A549 (cell line): ENCODE measurements at regions not wholly inside any gene's neighbourhood (a gene's known extent, or its start where the extent isn't known, plus 50 kb on each side); places are given as distances from the start of the nearest gene placed in this dataset.

Experiments used
- ATAC-seq, 2 experiments: fragments of 200-7000 bp in 1 of 2; fragments of >200 bp in 1 of 2; cut with Nextera tagmentation in 1 of 2; cut with Tn5 transposase in 1 of 2; 3 replicates each; pipeline versions ENCODE4 v1.8.0 to v1.9.1; 2018 to 2020; ENCODE audit warnings: mild to moderate bottlenecking in 1 of 2, moderate library complexity in 1 of 2
- CTCF ChIA-PET: fragments of 300-600 bp; sonication (Branson Sonifier 250); formaldehyde crosslinking; extraction: SDS; loops from one replicate; lab custom pipeline; 2021; ENCODE audit warnings: antibody characterized with exemption, inconsistent platforms; lab: Yijun Ruan, JAX
- POLR2A ChIA-PET: fragments of 350-600 bp; formaldehyde crosslinking; extraction: SDS; loops from one replicate; lab custom pipeline; 2021; ENCODE audit warnings: antibody characterized with exemption, inconsistent platforms; lab: Yijun Ruan, JAX
- DNase-seq, 2 experiments: peaks; one replicate each; pipeline versions ENCODE4 v3.0.0 to v3.0.0-alpha.2; 2011 to 2016; ENCODE audit warnings: low read depth in 1 of 2, low spot score in 1 of 2
- FAIRE-seq: peaks from 2 replicates; lab custom pipeline; 2011; peaks lifted over from hg19 to GRCh38; lab: Jason Lieb, UNC
- H3K27ac ChIP-seq, 2 experiments: fragments of >200 bp; sonication (Bioruptor Twin); formaldehyde crosslinking; 3 replicates each; pipeline ENCODE4 v1.5.1; 2016 to 2017
- H3K4me1 ChIP-seq: fragments of >200 bp; sonication (Bioruptor Twin); formaldehyde crosslinking; 3 replicates; pipeline ENCODE4 v1.6.1; 2016
- H3K4me2 ChIP-seq: fragments of >200 bp; sonication (Bioruptor Twin); formaldehyde crosslinking; 3 replicates; pipeline ENCODE4 v1.6.1; 2016
- H3K4me3 ChIP-seq: fragments of >200 bp; sonication (Bioruptor Twin); formaldehyde crosslinking; 3 replicates; pipeline ENCODE4 v1.5.1; 2016
- H3K9me3 ChIP-seq: fragments of >200 bp; sonication (Bioruptor Twin); formaldehyde crosslinking; 3 replicates; pipeline ENCODE4 v1.6.1; 2016
- BCL3 ChIP-seq: fragments of >200 bp; sonication (Bioruptor Twin); formaldehyde crosslinking; IDR thresholded peaks from 3 replicates; pipeline ENCODE4 v1.6.1; 2016
- BHLHE40 ChIP-seq: IDR thresholded peaks from 2 replicates; pipeline ENCODE4 v1.6.1; 2012; ENCODE audit warnings: low read depth, low read length, inconsistent platforms
- CHD2 ChIP-seq: fragments of 150-350 bp; IDR thresholded peaks from 2 replicates; pipeline ENCODE4 v1.6.1; 2014; ENCODE audit warnings: low read length; ENCODE audit not compliant: partially characterized antibody
- EHF ChIP-seq: fragments of 250-450 bp; sonication (Bioruptor Pico); IDR thresholded peaks from 2 replicates; pipeline ENCODE4 v1.5.0; 2020; ENCODE audit warnings: mild to moderate bottlenecking
- EHMT2 ChIP-seq: fragments of 200-600 bp; sonication (generic); IDR thresholded peaks from 2 replicates; pipeline ENCODE4 v1.6.1; 2016; ENCODE audit warnings: antibody characterized with exemption, low read depth, mild to moderate bottlenecking, moderate library complexity
- EP300 ChIP-seq, 2 experiments: fragments of >200 bp; sonication (Bioruptor Twin); formaldehyde crosslinking; IDR thresholded peaks; 2 replicates in 1 of 2; 3 replicates in 1 of 2; pipeline ENCODE4 v1.6.1; 2016 to 2017
- GATA3 ChIP-seq: IDR thresholded peaks from 2 replicates; pipeline ENCODE4 v1.6.1; 2012; ENCODE audit warnings: borderline replicate concordance
- HDAC2 ChIP-seq: fragments of 200-600 bp; sonication (generic); IDR thresholded peaks from 2 replicates; pipeline ENCODE4 v1.6.1; 2016
- HOXB5 ChIP-seq: fragments of 250-450 bp; sonication (Bioruptor Pico); IDR thresholded peaks from 2 replicates; pipeline ENCODE4 v1.5.0; 2020; ENCODE audit warnings: mild to moderate bottlenecking, moderate library complexity
- MAFK ChIP-seq: fragments of 450-650 bp; IDR thresholded peaks from 2 replicates; pipeline ENCODE4 v1.6.1; 2014; ENCODE audit not compliant: partially characterized antibody
- PBX3 ChIP-seq: IDR thresholded peaks from 2 replicates; pipeline ENCODE4 v1.6.1; 2012
- RCOR1 ChIP-seq: fragments of 150-350 bp; IDR thresholded peaks from 2 replicates; pipeline ENCODE4 v1.6.1; 2014; ENCODE audit warnings: antibody characterized with exemption, low read length, low read depth
- USF2 ChIP-seq: fragments of 450-650 bp; IDR thresholded peaks from 2 replicates; pipeline ENCODE4 v1.6.1; 2014; ENCODE audit warnings: antibody characterized with exemption
- ZC3H11A ChIP-seq: fragments of 450-650 bp; IDR thresholded peaks from 2 replicates; pipeline ENCODE4 v1.6.1; 2014; ENCODE audit warnings: antibody characterized with exemption, mild to moderate bottlenecking
- ZSCAN20 ChIP-seq: fragments of 250-450 bp; sonication (Bioruptor Pico); IDR thresholded peaks from 2 replicates; pipeline ENCODE4 v1.8.0; 2022; ENCODE audit warnings: mild to moderate bottlenecking, moderate library complexity
- WGBS: methylation state at CpG from one replicate; pipeline ENCODE4 v1.1.6; 2017; ENCODE audit errors: missing lambda C conversion rate; 5-methylcytosine and 5-hydroxymethylcytosine counted together
- TF ChIP-seq, protein P1 (sequence below): fragments of 150-350 bp; IDR thresholded peaks from 2 replicates; pipeline ENCODE4 v1.6.1; 2014; ENCODE audit warnings: low read depth, mild to moderate bottlenecking, low read length
- TF ChIP-seq, protein P2 (sequence below): fragments of >200 bp; sonication (Bioruptor Twin); formaldehyde crosslinking; IDR thresholded peaks from 3 replicates; pipeline ENCODE4 v1.5.1; 2016
- TF ChIP-seq, protein P3 (sequence below): fragments of 250-450 bp; sonication (Bioruptor Pico); IDR thresholded peaks from 2 replicates; pipeline ENCODE4 v1.5.0; 2020; ENCODE audit warnings: low read depth, mild to moderate bottlenecking, moderate library complexity
- TF ChIP-seq, protein P4 (sequence below): IDR thresholded peaks from 2 replicates; pipeline ENCODE4 v1.6.1; 2012; ENCODE audit warnings: low read depth, borderline replicate concordance

- no peak for TF ChIP-seq EHMT2
- TF ChIP-seq, protein P1, sequence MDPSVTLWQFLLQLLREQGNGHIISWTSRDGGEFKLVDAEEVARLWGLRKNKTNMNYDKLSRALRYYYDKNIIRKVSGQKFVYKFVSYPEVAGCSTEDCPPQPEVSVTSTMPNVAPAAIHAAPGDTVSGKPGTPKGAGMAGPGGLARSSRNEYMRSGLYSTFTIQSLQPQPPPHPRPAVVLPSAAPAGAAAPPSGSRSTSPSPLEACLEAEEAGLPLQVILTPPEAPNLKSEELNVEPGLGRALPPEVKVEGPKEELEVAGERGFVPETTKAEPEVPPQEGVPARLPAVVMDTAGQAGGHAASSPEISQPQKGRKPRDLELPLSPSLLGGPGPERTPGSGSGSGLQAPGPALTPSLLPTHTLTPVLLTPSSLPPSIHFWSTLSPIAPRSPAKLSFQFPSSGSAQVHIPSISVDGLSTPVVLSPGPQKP = no peak
- no peak for TF ChIP-seq PBX3
- TF ChIP-seq, protein P2, sequence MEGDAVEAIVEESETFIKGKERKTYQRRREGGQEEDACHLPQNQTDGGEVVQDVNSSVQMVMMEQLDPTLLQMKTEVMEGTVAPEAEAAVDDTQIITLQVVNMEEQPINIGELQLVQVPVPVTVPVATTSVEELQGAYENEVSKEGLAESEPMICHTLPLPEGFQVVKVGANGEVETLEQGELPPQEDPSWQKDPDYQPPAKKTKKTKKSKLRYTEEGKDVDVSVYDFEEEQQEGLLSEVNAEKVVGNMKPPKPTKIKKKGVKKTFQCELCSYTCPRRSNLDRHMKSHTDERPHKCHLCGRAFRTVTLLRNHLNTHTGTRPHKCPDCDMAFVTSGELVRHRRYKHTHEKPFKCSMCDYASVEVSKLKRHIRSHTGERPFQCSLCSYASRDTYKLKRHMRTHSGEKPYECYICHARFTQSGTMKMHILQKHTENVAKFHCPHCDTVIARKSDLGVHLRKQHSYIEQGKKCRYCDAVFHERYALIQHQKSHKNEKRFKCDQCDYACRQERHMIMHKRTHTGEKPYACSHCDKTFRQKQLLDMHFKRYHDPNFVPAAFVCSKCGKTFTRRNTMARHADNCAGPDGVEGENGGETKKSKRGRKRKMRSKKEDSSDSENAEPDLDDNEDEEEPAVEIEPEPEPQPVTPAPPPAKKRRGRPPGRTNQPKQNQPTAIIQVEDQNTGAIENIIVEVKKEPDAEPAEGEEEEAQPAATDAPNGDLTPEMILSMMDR = no peak
- no peak for TF ChIP-seq GATA3
- TF ChIP-seq, protein P3, sequence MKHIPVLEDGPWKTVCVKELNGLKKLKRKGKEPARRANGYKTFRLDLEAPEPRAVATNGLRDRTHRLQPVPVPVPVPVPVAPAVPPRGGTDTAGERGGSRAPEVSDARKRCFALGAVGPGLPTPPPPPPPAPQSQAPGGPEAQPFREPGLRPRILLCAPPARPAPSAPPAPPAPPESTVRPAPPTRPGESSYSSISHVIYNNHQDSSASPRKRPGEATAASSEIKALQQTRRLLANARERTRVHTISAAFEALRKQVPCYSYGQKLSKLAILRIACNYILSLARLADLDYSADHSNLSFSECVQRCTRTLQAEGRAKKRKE (CRISPR knock-in tag) = no peak
Observed at GRCh38 chr7:88449410-88449809, 142.7 kb upstream of the STEAP4 start (continued).

GRCh38 chr7:88442413-88442812, 135.7 kb upstream of the STEAP4 start:
- DNase-seq (no peak), FAIRE-seq (no peak), ATAC-seq (no peak)
- ChIA-PET CTCF (no interaction called here), POLR2A (no interaction called here)
- Histone ChIP-seq H3K4me2 (no peak overlapping the region), H3K27ac (no peak overlapping the region), H3K4me1 (no peaks in the 10 kb centered on the region), H3K9me3 (no peaks in the 10 kb centered on the region), H3K4me3 (no peak overlapping the region)
- TF ChIP-seq, protein P4, sequence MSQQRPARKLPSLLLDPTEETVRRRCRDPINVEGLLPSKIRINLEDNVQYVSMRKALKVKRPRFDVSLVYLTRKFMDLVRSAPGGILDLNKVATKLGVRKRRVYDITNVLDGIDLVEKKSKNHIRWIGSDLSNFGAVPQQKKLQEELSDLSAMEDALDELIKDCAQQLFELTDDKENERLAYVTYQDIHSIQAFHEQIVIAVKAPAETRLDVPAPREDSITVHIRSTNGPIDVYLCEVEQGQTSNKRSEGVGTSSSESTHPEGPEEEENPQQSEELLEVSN = no peak
- WGBS = 3% methylated on average over 1 of the region's 1 CpG

- POLR2A ChIA-PET = no interaction called here
- DNase-seq (no peak), FAIRE-seq (no peak), ATAC-seq (no peak)
- no peaks in the 10 kb centered on the region for H3K4me1 ChIP-seq
- CTCF ChIA-PET = no interaction called here
- no peak overlapping the region for H3K4me2 ChIP-seq
- H3K4me3 ChIP-seq = no peak overlapping the region
- no peak overlapping the region for H3K27ac ChIP-seq
- H3K9me3 ChIP-seq = no peaks in the 10 kb centered on the region
- TF ChIP-seq HDAC2 (no peak), CHD2 (no peak), BCL3 (no peak), EP300 (IDR thresholded peaks at IDR 0.05) (no peak), ZSCAN20 (CRISPR knock-in tag) (no peak), RCOR1 (no peak), USF2 (no peak), PBX3 (no peak), EHF (no peak), HOXB5 (no peak), GATA3 (no peak), BHLHE40 (no peak), ZC3H11A (no peak), MAFK (no peak), EHMT2 (no peak)
- TF ChIP-seq, protein P3 (CRISPR knock-in tag) = no peak
- TF ChIP-seq, protein P1 = no peak
Observed at GRCh38 chr7:88437132-88437531, 130.4 kb upstream of the STEAP4 start.
